Natural killer cell treated with Interleukin-12 subunit alpha and Interleukin-12 subunit beta and Interleukin-15 and Interleukin-18, amount 100 ng/mL, for 72 hours (primary cell): ENCODE measurements at regions not wholly inside any gene's neighbourhood (a gene's known extent, or its start where the extent isn't known, plus 50 kb on each side); places are given as distances from the start of the nearest gene placed in this dataset.
"Not testable (repeated sequence)": the region's sequence is repeated elsewhere in the genome, so short reads cannot be mapped to it uniquely, and the experiment has no call there.

Source experiments
- ATAC-seq, 2 donors: fragments of 150-1000 bp; cut with Tn5 transposase in 1 of 2; sonication (Bioruptor Pico), chemical (Tn5 transposase) in 1 of 2; 2 replicates each; pipeline ENCODE4 v1.10.0; 2021
- DNase-seq: peaks from one replicate; pipeline ENCODE4 v3.0.0; 2022; ENCODE audit warnings: low spot score
- H3K27ac Mint-ChIP-seq, 2 donors: 1 replicate in 1 of 2; 2 replicates in 1 of 2; pipeline ENCODE4 v1.8.0; 2022; ENCODE audit warnings: mixed read lengths in 2 of 2, mild to moderate bottlenecking in 1 of 2, moderate library complexity in 1 of 2
- H3K27me3 Mint-ChIP-seq, 2 donors: 1 replicate in 1 of 2; 2 replicates in 1 of 2; pipeline ENCODE4 v1.8.0; 2022; ENCODE audit warnings: mixed read lengths in 2 of 2
- H3K36me3 Mint-ChIP-seq: one replicate; pipeline ENCODE4 v1.8.0; 2022; ENCODE audit warnings: mixed read lengths
- H3K4me1 Mint-ChIP-seq, 2 donors: 1 replicate in 1 of 2; 2 replicates in 1 of 2; pipeline ENCODE4 v1.8.0; 2022; ENCODE audit warnings: low read depth in 2 of 2, mixed read lengths in 2 of 2, mild to moderate bottlenecking in 1 of 2
- H3K4me3 Mint-ChIP-seq: one replicate; pipeline ENCODE4 v1.8.0; 2022; ENCODE audit warnings: mixed read lengths
- H3K9me3 Mint-ChIP-seq: 2 replicates; pipeline ENCODE4 v1.8.0; 2022; ENCODE audit warnings: mixed read lengths

GRCh38 chr21:41567901-41568510, 60.0 kb upstream of the TMPRSS2 start:
- peaks cover 0 to 23% of the 10 kb centered on the region in 2 donors for H3K27me3 Mint-ChIP-seq
- H3K27ac Mint-ChIP-seq = no peak overlapping the region
- no peak for ATAC-seq
- no peak overlapping the region for H3K4me3 Mint-ChIP-seq
- DNase-seq = no peak
- peaks cover 7 to 9% of the 10 kb centered on the region in 2 donors for H3K4me1 Mint-ChIP-seq
- peaks cover 4% of the 10 kb centered on the region for H3K9me3 Mint-ChIP-seq
- peaks cover 4% of the 10 kb centered on the region for H3K36me3 Mint-ChIP-seq

- H3K4me3 Mint-ChIP-seq, H3K4me1 Mint-ChIP-seq, H3K27ac Mint-ChIP-seq, H3K9me3 Mint-ChIP-seq, DNase-seq, H3K36me3 Mint-ChIP-seq, ATAC-seq: not testable (repeated sequence)
- H3K27me3 Mint-ChIP-seq = peaks cover 6 to 28% of the 10 kb centered on the region in 2 donors
These were observed 59.3 kb upstream of the TMPRSS2 start for GRCh38 chr21:41567237-41567636.

- Mint-ChIP-seq H3K9me3 (no peaks in the 10 kb centered on the region), H3K27ac (no peak overlapping the region), H3K4me1 (peaks cover 7 to 9% of the 10 kb centered on the region in 2 donors), H3K27me3 (peaks cover 6 to 29% of the 10 kb centered on the region in 2 donors), H3K4me3 (no peak overlapping the region), H3K36me3 (peaks cover under 1% of the 10 kb centered on the region)
- DNase-seq (no peak), ATAC-seq (no peak)
These were observed 58.6 kb upstream of the TMPRSS2 start for GRCh38 chr21:41566500-41567014.

GRCh38 chr21:41565550-41565949, 57.6 kb upstream of the TMPRSS2 start:
- H3K4me3 Mint-ChIP-seq = no peak overlapping the region
- H3K4me1 Mint-ChIP-seq = peaks cover 7 to 9% of the 10 kb centered on the region in 2 donors
- no peaks in the 10 kb centered on the region for H3K9me3 Mint-ChIP-seq
- ATAC-seq (no peak), DNase-seq (no peak)
- peak overlapping the region in 1 of 2 donors; percentile 2 for H3K27ac Mint-ChIP-seq
- H3K36me3 Mint-ChIP-seq = no peaks in the 10 kb centered on the region
- H3K27me3 Mint-ChIP-seq = peaks cover 6 to 28% of the 10 kb centered on the region in 2 donors

DNA sequence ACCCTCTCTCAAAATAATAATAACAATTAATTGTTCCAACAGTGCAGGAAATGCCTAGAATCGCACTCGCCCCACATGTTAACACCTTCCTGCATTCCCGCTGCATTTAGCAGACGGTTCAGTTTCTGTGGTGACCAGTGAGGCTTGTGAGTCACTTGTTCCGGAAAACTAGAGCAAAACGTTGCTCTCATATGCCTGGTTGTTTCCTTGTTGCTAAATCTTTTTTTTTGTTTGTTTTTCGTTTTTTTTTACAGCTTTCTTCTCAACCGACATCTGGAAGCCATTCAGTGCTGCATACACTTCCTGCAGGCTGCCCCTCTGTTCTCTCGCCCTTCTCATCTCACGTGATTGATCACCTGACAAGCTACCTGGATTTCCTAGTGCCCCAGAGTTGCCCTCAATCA, 56.9 kb upstream of the TMPRSS2 start:
- Mint-ChIP-seq H3K36me3 (no peaks in the 10 kb centered on the region), H3K4me3 (peak overlapping the region; percentile 40), H3K27ac (peak overlapping the region in 1 of 2 donors; percentile 2), H3K27me3 (peaks cover 6 to 28% of the 10 kb centered on the region in 2 donors), H3K4me1 (peaks cover 7 to 9% of the 10 kb centered on the region in 2 donors), H3K9me3 (no peaks in the 10 kb centered on the region)
- ATAC-seq = peak in 1 of 2 donors; percentile 59
- DNase-seq = no peak

GRCh38 chr21:41562101-41563000, 54.4 kb upstream of the TMPRSS2 start:
- H3K27me3 Mint-ChIP-seq = peaks cover 21 to 23% of the 10 kb centered on the region in 2 donors
- DNase-seq (no peak), ATAC-seq (peak in 1 of 2 donors; percentile 21)
- H3K4me1 Mint-ChIP-seq = peaks cover 8 to 11% of the 10 kb centered on the region in 2 donors
- H3K36me3 Mint-ChIP-seq = no peaks in the 10 kb centered on the region
- H3K4me3 Mint-ChIP-seq = no peak overlapping the region
- H3K27ac Mint-ChIP-seq = no peak overlapping the region
- H3K9me3 Mint-ChIP-seq = no peaks in the 10 kb centered on the region

DNA sequence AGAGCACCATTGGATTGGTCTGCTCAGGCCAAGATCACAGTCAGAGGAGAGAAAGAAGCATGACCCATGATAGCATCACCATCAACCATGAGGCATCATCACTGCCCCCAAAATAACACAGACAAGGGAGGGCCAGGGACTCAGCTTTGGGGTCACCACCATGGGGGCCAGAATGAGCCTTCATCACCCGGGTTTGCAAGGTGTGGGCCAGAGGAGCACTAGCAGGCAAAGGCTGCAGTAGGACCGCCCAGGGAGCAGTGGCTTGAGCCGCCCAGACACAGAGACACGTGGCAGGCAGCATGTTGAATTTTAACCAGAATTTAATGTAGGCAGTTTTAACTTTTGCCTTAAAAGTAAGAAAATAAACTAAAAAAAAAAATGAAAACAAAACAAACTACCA, 53.7 kb upstream of the TMPRSS2 start:
- Mint-ChIP-seq H3K4me3 (no peak overlapping the region), H3K36me3 (no peaks in the 10 kb centered on the region), H3K4me1 (peaks cover 5 to 11% of the 10 kb centered on the region in 2 donors), H3K27ac (no peak overlapping the region), H3K9me3 (no peaks in the 10 kb centered on the region), H3K27me3 (peaks cover 26 to 27% of the 10 kb centered on the region in 2 donors)
- DNase-seq (no peak), ATAC-seq (no peak)

- Mint-ChIP-seq H3K27me3 (peaks cover 24 to 29% of the 10 kb centered on the region in 2 donors), H3K36me3 (no peaks in the 10 kb centered on the region), H3K9me3 (no peaks in the 10 kb centered on the region), H3K4me1 (peaks cover 5 to 11% of the 10 kb centered on the region in 2 donors), H3K4me3 (no peak overlapping the region), H3K27ac (no peak overlapping the region)
- DNase-seq (no peak), ATAC-seq (no peak)
These were observed 52.8 kb upstream of the TMPRSS2 start for GRCh38 chr21:41560661-41561158.

DNA sequence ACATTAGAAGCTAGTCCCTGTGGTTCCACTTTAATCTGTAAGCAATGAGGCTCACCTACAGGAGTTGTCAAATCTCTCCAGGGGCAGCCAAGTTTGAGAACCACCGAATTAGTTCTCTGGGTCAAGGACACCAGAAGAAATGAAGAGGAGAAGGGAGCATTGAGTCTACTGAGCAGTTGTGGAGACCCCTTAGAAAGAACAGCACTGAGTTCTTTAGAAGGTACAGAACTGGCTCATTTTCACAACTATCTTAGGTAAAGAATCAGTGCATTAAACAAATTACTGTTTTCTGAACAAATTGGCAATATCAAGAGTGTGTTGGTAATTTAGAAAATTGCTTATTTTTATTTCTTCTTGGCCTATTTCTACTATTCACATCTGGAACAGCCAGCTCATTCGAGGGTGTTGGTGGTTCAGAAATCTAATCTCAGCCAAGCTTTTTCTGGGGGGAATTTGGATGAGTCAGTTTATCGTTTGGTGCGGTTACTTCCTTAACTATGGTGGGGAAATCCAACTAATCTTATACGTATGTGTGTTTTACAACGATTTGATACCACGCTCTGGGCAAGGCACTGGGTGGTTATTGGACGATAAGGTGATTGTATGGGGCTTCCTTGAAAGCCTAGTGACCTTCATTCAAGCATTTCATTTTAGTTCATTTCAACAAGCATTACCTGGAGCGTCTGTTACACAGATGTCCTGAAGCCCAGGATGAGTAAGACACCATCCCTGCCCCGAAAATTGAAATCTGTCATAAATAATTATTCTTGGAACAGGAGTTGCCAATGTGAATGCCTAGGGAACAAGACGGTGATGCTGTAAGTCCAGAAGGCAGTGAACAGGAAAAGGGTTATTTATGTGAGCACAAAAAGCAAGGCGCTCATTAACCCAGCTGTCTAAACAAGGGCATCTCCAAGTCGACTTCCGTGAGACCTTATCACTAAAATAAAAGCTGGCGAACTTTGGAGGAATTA, 52.0 kb upstream of the TMPRSS2 start:
- ATAC-seq (peak in 1 of 2 donors; percentile 73), DNase-seq (no peak)
- Mint-ChIP-seq H3K4me1 (peaks cover under 1 to 4% of the 10 kb centered on the region in 2 donors), H3K27ac (no peak overlapping the region), H3K27me3 (peaks cover 21 to 29% of the 10 kb centered on the region in 2 donors), H3K36me3 (no peaks in the 10 kb centered on the region), H3K9me3 (no peaks in the 10 kb centered on the region), H3K4me3 (no peak overlapping the region)

- no peak overlapping the region for H3K4me3 Mint-ChIP-seq
- DNase-seq (no peak), ATAC-seq (no peak)
- no peak overlapping the region for H3K27ac Mint-ChIP-seq
- peaks cover 0 to 4% of the 10 kb centered on the region in 2 donors for H3K4me1 Mint-ChIP-seq
- peaks cover 24 to 29% of the 10 kb centered on the region in 2 donors for H3K27me3 Mint-ChIP-seq
- H3K36me3 Mint-ChIP-seq = no peaks in the 10 kb centered on the region
- H3K9me3 Mint-ChIP-seq = no peaks in the 10 kb centered on the region
These were observed 50.9 kb upstream of the TMPRSS2 start for GRCh38 chr21:41558842-41559241.

DNA sequence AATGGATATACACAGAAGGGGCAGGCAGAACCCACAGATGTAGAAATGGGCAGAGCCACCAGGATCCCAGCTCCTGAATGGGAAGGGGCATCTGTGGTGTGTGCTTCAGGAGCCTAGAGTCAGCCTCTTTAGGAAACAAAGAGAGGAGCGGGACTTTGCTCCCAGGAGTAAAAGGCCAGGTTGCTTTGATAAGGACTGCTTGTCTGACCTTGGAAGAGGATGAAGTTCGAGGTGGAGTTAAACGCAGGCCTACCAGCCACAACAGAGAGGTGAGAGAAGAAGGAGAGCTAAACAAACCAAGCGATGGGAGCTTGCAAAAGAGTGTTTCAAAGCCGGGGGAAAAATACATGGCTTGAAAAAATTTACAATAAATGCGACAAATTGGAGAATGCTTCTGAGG, 49.9 kb upstream of the TMPRSS2 start:
- Mint-ChIP-seq H3K4me3 (no peak overlapping the region), H3K27me3 (peaks cover 24 to 29% of the 10 kb centered on the region in 2 donors), H3K4me1 (peaks cover 0 to 4% of the 10 kb centered on the region in 2 donors), H3K36me3 (no peaks in the 10 kb centered on the region), H3K9me3 (no peaks in the 10 kb centered on the region), H3K27ac (no peak overlapping the region)
- no peak for DNase-seq
- no peak for ATAC-seq
